ENCODE measurements at regions not wholly inside any gene's neighbourhood (a gene's known extent, or its start where the extent isn't known, plus 50 kb on each side); places are given as distances from the start of the nearest gene placed in this dataset.
"Not testable (repeated sequence)": the region's sequence is repeated elsewhere in the genome, so short reads cannot be mapped to it uniquely, and the experiment has no call there.

DNA sequence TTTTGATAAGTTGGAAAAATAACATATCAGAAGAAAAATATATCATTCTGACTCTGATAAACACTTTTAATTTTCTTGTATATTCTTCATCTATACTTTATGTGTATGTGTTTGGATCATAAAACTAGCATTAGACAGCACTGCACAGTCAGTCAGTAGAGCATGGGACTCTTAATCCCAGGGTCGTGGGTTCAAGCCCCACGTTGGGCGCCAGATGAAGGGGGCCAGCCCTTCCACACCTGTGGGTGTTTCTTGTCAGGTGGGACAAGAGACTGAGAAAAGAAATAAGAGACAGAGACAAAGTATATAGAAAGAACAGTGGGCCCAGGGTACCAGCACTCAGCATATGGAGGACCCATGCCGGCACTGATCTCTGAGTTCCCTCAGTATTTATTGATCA lies 546.0 kb upstream of the NR2F2 start:
- H3K36me3 ChIP-seq (ENCODE audit: insufficient read depth, low read length) = no peaks in the 10 kb centered on the region
- no peak overlapping the region for H3K4me3 ChIP-seq (ENCODE audit: low read length)
- H2AFZ ChIP-seq (ENCODE audit: low read depth, low read length) = no peak overlapping the region
- H3K27me3 ChIP-seq (ENCODE audit: insufficient read depth, low read length) = no peaks in the 10 kb centered on the region
- H3K9me3 ChIP-seq (ENCODE audit: low read length) = peaks cover 14% of the 10 kb centered on the region
- no peaks in the 10 kb centered on the region for H3K4me1 ChIP-seq (ENCODE audit: insufficient read depth, low read length)

DNA sequence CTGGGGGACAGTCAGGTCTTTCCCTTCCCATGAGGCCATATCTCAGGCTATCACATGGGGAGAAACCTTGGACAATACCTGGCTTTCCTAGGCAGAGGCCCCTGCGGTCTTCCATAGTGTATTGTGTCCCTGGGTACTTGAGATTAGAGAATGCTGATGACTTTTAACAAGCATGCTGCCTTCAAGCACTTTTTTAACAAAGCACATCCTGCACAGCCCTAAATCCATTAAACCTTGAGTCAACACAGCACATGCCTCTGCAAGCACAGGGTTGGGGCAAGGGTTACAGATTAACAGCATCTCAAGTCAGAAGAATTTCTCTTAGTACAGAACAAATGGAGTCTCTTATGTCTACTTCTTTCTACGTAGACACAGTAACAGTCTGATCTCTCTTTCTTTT lies 545.2 kb upstream of the NR2F2 start:
- H2AFZ ChIP-seq (ENCODE audit: low read depth, low read length); H3K36me3 ChIP-seq (ENCODE audit: insufficient read depth, low read length); H3K4me1 ChIP-seq (ENCODE audit: insufficient read depth, low read length); H3K27me3 ChIP-seq (ENCODE audit: insufficient read depth, low read length); H3K4me3 ChIP-seq (ENCODE audit: low read length): not testable (repeated sequence)
- H3K9me3 ChIP-seq (ENCODE audit: low read length) = peaks cover 14% of the 10 kb centered on the region

DNA sequence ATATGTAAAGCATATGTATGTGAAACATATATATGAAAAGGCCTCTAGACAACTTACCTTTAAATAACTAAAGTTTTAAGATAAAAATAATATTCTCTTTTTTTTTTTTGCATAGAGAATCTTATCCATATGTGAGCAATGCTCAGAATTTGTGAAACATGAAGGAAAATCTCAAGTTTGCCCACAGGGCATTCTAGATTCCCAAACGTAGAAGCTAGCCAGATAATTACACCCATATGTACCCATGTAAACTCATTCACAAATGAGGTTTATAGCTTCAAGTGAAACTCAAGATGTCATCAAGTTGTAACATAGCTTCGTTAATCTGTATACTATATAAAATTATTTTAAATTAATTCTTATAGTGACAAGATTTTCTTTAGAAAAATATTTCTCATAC lies 537.3 kb upstream of the NR2F2 start:
- H3K27me3 ChIP-seq (ENCODE audit: insufficient read depth, low read length) = no peaks in the 10 kb centered on the region
- H3K9me3 ChIP-seq (ENCODE audit: low read length) = no peaks in the 10 kb centered on the region
- H3K4me3 ChIP-seq (ENCODE audit: low read length) = no peak overlapping the region
- no peak overlapping the region for H2AFZ ChIP-seq (ENCODE audit: low read depth, low read length)
- no peaks in the 10 kb centered on the region for H3K36me3 ChIP-seq (ENCODE audit: insufficient read depth, low read length)
- H3K4me1 ChIP-seq (ENCODE audit: insufficient read depth, low read length) = peaks cover 7% of the 10 kb centered on the region

DNA sequence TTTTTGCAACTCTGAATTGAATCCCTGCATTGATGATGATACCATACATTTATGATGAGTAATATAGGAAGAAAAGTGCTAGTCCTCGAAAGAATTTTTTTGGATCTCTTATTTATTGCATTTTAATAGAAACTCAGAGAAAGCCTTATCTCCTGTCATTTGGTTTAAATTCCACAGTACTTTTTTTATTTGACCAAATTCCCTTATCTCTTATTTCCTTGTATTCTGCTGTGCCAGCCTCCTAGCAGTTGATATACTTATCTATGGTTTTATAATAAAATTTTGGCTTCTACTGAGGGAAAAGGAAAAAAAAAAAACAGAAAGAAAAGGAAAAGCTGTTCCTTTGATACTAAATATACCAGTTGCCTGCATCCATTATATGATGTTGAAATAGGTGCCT lies 535.1 kb upstream of the NR2F2 start:
- no peaks in the 10 kb centered on the region for H3K27me3 ChIP-seq (ENCODE audit: insufficient read depth, low read length)
- no peak overlapping the region for H3K4me3 ChIP-seq (ENCODE audit: low read length)
- no peak overlapping the region for H2AFZ ChIP-seq (ENCODE audit: low read depth, low read length)
- H3K4me1 ChIP-seq (ENCODE audit: insufficient read depth, low read length) = peaks cover 10% of the 10 kb centered on the region
- no peaks in the 10 kb centered on the region for H3K9me3 ChIP-seq (ENCODE audit: low read length)
- H3K36me3 ChIP-seq (ENCODE audit: insufficient read depth, low read length) = no peaks in the 10 kb centered on the region

DNA sequence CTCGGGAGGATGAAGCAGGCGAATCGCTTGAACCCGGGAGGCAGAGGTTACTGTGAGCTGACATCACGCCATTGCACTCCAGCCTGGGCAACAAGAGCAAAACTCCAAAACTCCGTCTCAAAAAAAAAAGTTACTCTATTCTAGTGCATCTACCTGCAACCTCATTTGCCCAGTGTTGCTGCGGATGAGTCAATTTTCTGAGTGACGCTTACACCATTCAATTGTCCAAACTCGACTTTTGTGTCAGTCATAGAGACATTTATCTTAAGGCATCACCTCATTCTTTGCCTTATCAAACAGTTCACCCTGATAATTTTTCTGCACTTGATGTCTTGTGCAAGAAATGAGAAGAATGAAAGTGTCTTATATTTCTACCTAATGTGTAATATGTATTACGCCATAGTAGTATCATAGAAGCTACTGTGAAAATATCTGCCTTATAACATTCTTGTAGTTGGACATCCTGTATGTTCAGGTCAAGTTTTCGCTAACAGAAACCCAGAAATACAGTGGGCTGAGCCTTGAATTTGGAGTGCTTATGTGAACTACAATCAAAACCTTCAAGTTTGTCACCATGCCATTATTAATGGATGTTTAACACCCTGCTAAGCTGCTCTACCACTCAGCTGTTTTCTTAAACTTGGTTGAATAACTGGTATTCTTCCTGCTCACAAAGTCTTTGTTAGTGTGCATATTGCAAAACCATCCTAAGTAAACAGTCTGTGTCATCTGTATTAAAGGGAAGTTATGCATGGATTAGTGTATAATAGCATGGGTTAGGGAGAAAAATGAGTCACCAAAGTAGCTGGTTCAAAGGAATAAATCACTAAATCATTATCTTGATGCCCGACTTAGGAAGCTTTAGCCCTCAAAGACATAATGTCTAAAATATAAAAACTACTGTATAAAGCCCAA lies 531.0 kb upstream of the NR2F2 start:
- Histone ChIP-seq H3K36me3 (ENCODE audit: insufficient read depth, low read length) (no peaks in the 10 kb centered on the region), H3K27me3 (ENCODE audit: insufficient read depth, low read length) (no peaks in the 10 kb centered on the region), H2AFZ (ENCODE audit: low read depth, low read length) (no peak overlapping the region), H3K4me1 (ENCODE audit: insufficient read depth, low read length) (peaks cover 3% of the 10 kb centered on the region), H3K9me3 (ENCODE audit: low read length) (no peaks in the 10 kb centered on the region), H3K4me3 (ENCODE audit: low read length) (no peak overlapping the region)

DNA sequence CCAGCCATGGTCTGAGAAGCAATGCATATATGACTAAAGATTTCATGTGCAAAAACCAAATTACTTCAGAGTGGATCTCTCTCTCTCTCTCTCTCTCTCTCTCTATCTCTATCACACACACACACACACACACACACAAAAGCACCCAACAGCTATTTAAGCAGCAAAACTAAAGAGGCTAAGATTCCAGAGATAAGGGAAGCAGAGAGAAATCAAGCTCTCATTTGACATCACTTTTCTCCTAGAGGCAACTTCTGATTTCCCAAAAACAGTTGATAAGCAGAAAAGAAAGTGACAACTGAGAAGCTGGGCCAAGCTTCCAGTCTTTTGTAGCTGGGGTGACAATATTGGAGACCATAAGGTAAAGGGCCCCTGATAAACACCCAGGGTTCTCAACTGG lies 526.0 kb upstream of the NR2F2 start:
- Histone ChIP-seq H3K27me3 (ENCODE audit: insufficient read depth, low read length) (no peaks in the 10 kb centered on the region), H3K4me1 (ENCODE audit: insufficient read depth, low read length) (peaks cover 3% of the 10 kb centered on the region), H3K4me3 (ENCODE audit: low read length) (no peak overlapping the region), H3K9me3 (ENCODE audit: low read length) (no peaks in the 10 kb centered on the region), H2AFZ (ENCODE audit: low read depth, low read length) (no peak overlapping the region), H3K36me3 (ENCODE audit: insufficient read depth, low read length) (no peaks in the 10 kb centered on the region)

DNA sequence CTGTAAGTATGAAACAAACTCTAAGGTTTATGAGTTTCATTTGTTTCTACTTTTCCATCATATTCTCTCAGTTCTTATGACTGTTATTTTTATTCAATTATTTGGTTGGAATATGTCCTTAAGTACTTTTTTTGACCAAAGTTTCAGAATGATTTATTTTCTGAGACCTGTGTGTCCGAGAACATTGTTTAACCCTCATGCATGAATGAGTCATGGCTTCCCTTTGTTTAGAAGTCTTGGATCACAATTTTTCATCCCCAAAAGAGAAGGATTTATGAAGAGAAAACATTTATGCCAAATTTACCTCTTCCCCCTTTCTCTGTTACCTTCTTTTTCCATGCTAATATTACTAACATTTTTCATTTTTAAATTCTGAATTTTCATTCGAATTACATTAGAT lies 518.0 kb upstream of the NR2F2 start:
- Histone ChIP-seq H2AFZ (ENCODE audit: low read depth, low read length) (no peak overlapping the region), H3K4me1 (ENCODE audit: insufficient read depth, low read length) (peaks cover 6% of the 10 kb centered on the region), H3K4me3 (ENCODE audit: low read length) (no peak overlapping the region), H3K27me3 (ENCODE audit: insufficient read depth, low read length) (no peaks in the 10 kb centered on the region), H3K9me3 (ENCODE audit: low read length) (no peaks in the 10 kb centered on the region), H3K36me3 (ENCODE audit: insufficient read depth, low read length) (no peaks in the 10 kb centered on the region)

DNA sequence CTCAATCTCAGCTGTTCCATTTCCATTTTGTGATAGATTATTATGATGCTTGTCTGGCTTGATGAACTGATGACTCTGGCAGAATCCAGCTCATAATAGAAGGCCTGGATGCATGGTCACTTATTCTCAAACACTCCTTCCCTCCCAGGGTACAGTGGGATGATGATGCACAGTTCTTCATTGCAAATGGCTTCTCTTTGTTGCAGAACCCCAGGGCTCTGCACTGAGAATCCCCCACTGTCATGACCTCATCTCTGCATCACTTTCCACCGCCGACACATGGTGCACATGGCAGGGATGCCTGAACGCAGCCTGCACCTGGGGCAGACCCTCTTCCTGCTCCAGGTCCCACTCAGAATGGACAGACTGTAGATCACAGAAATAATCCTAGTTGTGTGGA lies 515.6 kb upstream of the NR2F2 start:
- Histone ChIP-seq H2AFZ (ENCODE audit: low read depth, low read length) (no peak overlapping the region), H3K36me3 (ENCODE audit: insufficient read depth, low read length) (no peaks in the 10 kb centered on the region)

DNA sequence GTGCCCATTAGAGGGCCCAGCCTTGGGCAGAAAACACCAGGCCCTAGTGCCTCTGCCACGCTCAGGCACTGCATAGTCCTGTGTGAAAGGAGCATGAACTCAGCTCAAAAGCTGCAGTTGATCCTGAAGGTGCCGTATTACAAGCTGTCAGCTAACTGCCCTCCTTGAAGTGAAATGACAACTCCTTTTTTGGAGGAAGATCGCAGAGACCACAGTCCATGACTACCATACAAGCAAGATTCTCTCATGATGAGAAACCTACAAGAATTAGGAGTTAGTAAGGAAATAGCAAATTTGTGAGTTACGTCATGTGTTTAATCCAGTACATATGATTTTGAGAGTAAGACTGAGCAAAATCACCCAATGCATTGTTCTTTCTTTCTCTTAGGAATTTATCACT lies 513.9 kb upstream of the NR2F2 start:
- H3K27me3 ChIP-seq (ENCODE audit: insufficient read depth, low read length) = no peaks in the 10 kb centered on the region

More for the DNA sequence above, 515.6 kb upstream of the NR2F2 start:
- Histone ChIP-seq H3K4me3 (ENCODE audit: low read length) (no peak overlapping the region), H3K9me3 (ENCODE audit: low read length) (no peaks in the 10 kb centered on the region), H3K4me1 (ENCODE audit: insufficient read depth, low read length) (peaks cover 6% of the 10 kb centered on the region), H3K27me3 (ENCODE audit: insufficient read depth, low read length) (no peaks in the 10 kb centered on the region)

DNA sequence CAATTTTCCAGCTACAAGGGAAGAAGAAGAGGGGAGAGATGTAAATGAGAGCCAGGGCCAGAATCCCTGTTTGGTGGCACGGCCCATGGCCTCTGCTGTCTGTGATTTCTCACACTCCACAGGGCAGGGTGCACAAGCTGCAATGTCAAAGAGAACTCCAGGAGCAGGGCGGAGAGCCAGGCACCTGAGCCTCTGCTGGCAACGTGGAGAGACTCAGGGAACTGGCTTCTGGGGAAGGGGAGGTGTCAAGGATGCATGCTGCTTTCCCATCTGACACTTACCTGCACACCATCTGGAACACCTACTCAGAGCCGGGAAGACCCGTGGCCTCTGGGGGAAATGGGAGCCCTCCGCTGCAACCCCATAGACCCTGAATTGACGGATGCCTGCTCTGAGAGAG lies 507.5 kb upstream of the NR2F2 start:
- no peaks in the 10 kb centered on the region for H3K36me3 ChIP-seq (ENCODE audit: insufficient read depth, low read length)
- no peaks in the 10 kb centered on the region for H3K27me3 ChIP-seq (ENCODE audit: insufficient read depth, low read length)
- H3K4me3 ChIP-seq (ENCODE audit: low read length) = no peak overlapping the region
- H2AFZ ChIP-seq (ENCODE audit: low read depth, low read length) = no peak overlapping the region
- H3K9me3 ChIP-seq (ENCODE audit: low read length) = no peaks in the 10 kb centered on the region
- peaks cover 2% of the 10 kb centered on the region for H3K4me1 ChIP-seq (ENCODE audit: insufficient read depth, low read length)

More for the DNA sequence above, 513.9 kb upstream of the NR2F2 start:
- H3K4me1 ChIP-seq (ENCODE audit: insufficient read depth, low read length) = peaks cover 6% of the 10 kb centered on the region
- no peaks in the 10 kb centered on the region for H3K36me3 ChIP-seq (ENCODE audit: insufficient read depth, low read length)
- H3K9me3 ChIP-seq (ENCODE audit: low read length) = no peaks in the 10 kb centered on the region
- H3K4me3 ChIP-seq (ENCODE audit: low read length) = no peak overlapping the region
- no peak overlapping the region for H2AFZ ChIP-seq (ENCODE audit: low read depth, low read length)

DNA sequence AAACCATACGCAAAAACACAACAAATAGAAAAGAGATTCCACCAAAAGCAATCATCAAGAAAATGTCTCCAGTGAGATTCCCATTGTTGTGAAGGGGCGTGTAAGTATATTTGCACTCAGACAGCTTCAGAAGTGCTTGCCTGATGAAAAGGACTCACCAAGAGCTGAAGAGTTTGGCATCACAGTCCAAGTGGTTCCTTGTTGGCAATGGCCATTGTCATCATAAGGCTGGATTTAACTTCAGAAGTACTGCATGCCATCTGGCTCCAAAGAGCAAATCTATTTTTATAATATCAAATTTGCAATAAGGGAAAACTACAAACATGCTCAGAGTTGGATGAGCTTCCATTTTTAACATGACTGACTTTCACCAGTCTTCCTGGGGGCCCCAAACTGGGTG lies 505.3 kb upstream of the NR2F2 start:
- peaks cover 12% of the 10 kb centered on the region for H3K4me1 ChIP-seq (ENCODE audit: insufficient read depth, low read length)
- no peaks in the 10 kb centered on the region for H3K9me3 ChIP-seq (ENCODE audit: low read length)
- no peaks in the 10 kb centered on the region for H3K36me3 ChIP-seq (ENCODE audit: insufficient read depth, low read length)
- H2AFZ ChIP-seq (ENCODE audit: low read depth, low read length) = no peak overlapping the region
- no peak overlapping the region for H3K4me3 ChIP-seq (ENCODE audit: low read length)
- no peaks in the 10 kb centered on the region for H3K27me3 ChIP-seq (ENCODE audit: insufficient read depth, low read length)

DNA sequence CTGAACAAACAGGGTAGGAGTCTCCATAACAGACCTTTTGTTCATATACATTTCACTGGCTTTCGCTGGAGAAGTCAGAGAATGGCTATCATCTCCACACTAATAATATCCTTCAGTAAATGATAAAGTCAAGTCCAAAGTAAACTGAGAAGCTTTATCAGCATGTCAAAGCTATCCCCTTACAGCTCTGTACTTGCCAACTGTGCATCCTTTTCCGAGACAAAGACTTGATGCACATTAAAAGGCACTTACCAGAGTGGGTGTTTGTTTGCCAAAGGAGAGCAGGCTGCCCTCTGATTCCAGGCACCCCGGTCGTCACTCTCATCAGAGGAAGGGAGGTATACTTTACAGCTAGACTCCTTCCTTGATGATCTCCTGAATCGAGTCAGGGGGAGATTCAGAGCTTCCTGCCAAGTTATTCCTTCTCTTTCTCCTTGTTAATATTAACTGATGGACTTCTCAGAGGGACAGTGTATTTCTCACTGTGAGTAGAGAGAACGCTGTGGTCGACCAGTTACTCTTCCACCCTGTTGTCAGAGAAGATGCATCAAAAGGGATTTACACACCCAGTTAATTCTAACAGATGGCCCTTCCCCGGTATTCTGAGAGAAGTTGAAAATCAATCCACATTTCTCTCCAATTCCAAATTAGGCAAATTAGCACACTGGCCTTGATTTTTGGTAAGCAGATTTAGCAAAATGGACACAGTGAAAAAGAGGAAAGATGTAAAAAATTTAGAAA lies 504.7 kb upstream of the NR2F2 start:
- no peak overlapping the region for H2AFZ ChIP-seq (ENCODE audit: low read depth, low read length)
- no peak overlapping the region for H3K4me3 ChIP-seq (ENCODE audit: low read length)
- H3K36me3 ChIP-seq (ENCODE audit: insufficient read depth, low read length) = no peaks in the 10 kb centered on the region
- H3K9me3 ChIP-seq (ENCODE audit: low read length) = no peaks in the 10 kb centered on the region
- peaks cover 14% of the 10 kb centered on the region for H3K4me1 ChIP-seq (ENCODE audit: insufficient read depth, low read length)
- H3K27me3 ChIP-seq (ENCODE audit: insufficient read depth, low read length) = no peaks in the 10 kb centered on the region

DNA sequence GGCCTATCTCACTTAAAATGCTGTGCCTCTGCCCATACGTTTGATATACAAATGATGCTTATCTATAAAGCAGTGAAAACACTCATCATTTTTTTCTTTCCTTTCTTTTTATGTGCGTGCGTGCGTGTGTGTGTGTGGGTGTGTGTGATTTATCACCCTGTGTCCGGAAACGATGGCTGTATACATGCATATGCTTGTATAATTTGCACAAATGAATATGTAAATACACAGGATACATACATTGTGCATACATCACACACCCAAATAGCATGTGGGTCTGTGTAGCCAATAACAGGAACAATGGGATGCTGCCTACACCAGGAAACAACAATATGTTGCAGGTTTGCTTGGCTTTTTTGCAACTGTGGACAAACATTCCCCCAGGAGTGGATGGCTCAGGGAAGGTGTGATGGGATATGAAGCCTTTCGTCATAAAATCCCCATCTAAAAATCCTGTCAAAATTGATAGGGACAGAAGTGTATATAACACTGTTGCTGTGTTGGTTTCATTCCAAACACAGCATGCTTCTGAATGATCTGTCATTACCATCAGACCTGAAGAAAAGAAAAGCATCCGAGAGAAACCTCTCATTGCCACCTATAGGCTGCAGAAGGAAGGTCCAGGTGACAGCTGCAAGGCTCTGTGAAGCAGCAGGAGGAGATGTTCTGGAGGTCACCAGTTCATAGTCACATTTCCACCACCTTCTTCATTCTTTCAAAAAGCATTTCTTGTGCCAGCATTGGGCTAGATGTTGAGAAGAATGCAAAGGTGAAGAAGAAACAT lies 503.9 kb upstream of the NR2F2 start:
- Histone ChIP-seq H3K9me3 (ENCODE audit: low read length) (no peaks in the 10 kb centered on the region), H3K36me3 (ENCODE audit: insufficient read depth, low read length) (no peaks in the 10 kb centered on the region), H3K4me1 (ENCODE audit: insufficient read depth, low read length) (peaks cover 14% of the 10 kb centered on the region), H3K27me3 (ENCODE audit: insufficient read depth, low read length) (no peaks in the 10 kb centered on the region), H3K4me3 (ENCODE audit: low read length) (no peak overlapping the region), H2AFZ (ENCODE audit: low read depth, low read length) (no peak overlapping the region)

Data from neuron (in vitro differentiated cells).